Suprapubic skin (tissue), 4 donors: ENCODE measurements at regions not wholly inside any gene's neighbourhood (a gene's known extent, or its start where the extent isn't known, plus 50 kb on each side); places are given as distances from the start of the nearest gene placed in this dataset.

ENCODE experiments used
- POLR2A ChIP-seq, 2 donors: fragments of 450-650 bp; IDR thresholded peaks; one replicate each; pipeline ENCODE4 v1.6.1; 2017; ENCODE audit warnings: antibody characterized with exemption in 2 of 2, mild to moderate bottlenecking in 2 of 2, moderate library complexity in 2 of 2
- POLR2AphosphoS5 ChIP-seq, 3 donors: sonication (generic); formaldehyde crosslinking; IDR thresholded peaks; one replicate each; pipeline ENCODE4 v1.6.1; 2017; ENCODE audit warnings: antibody characterized with exemption in 3 of 3
- TF ChIP-seq, protein P1 (sequence below), 2 donors: fragments of 200-600 bp in 1 of 2; fragments of 450-650 bp in 1 of 2; sonication (generic) in 1 of 2; IDR thresholded peaks; one replicate each; pipeline ENCODE4 v1.5.1; 2016 to 2019; ENCODE audit warnings: antibody characterized with exemption in 2 of 2, mild to moderate bottlenecking in 1 of 2, moderate library complexity in 1 of 2

DNA sequence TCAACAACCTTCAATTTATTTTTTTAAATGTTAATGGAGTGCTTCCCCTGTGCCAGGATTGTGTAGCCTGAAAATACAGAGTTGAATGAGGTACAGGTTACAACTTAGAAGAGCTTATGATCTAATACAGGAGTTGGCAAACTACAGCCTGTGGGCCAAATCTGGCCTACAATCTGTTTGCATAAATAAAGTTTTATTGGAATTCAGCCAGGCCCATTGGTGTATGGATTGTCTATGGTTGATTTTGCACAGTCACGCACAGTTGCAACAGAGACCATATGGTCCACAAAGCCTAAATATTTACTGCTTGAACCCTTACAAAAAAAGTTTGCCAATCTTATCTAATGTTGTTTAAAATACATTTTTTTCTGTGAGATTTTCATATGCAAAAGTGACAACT lies 177.3 kb upstream of the CCN2 start:
- TF ChIP-seq POLR2AphosphoS5 (IDR thresholded peaks at IDR 0.05) = no peak
- TF ChIP-seq, protein P1, sequence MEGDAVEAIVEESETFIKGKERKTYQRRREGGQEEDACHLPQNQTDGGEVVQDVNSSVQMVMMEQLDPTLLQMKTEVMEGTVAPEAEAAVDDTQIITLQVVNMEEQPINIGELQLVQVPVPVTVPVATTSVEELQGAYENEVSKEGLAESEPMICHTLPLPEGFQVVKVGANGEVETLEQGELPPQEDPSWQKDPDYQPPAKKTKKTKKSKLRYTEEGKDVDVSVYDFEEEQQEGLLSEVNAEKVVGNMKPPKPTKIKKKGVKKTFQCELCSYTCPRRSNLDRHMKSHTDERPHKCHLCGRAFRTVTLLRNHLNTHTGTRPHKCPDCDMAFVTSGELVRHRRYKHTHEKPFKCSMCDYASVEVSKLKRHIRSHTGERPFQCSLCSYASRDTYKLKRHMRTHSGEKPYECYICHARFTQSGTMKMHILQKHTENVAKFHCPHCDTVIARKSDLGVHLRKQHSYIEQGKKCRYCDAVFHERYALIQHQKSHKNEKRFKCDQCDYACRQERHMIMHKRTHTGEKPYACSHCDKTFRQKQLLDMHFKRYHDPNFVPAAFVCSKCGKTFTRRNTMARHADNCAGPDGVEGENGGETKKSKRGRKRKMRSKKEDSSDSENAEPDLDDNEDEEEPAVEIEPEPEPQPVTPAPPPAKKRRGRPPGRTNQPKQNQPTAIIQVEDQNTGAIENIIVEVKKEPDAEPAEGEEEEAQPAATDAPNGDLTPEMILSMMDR (IDR thresholded peaks at IDR 0.05) = no peak
- no peak for TF ChIP-seq POLR2A (IDR thresholded peaks at IDR 0.05)
